ENCODE measurements at regions not wholly inside any gene's neighbourhood (a gene's known extent, or its start where the extent isn't known, plus 50 kb on each side); places are given as distances from the start of the nearest gene placed in this dataset.

DNA sequence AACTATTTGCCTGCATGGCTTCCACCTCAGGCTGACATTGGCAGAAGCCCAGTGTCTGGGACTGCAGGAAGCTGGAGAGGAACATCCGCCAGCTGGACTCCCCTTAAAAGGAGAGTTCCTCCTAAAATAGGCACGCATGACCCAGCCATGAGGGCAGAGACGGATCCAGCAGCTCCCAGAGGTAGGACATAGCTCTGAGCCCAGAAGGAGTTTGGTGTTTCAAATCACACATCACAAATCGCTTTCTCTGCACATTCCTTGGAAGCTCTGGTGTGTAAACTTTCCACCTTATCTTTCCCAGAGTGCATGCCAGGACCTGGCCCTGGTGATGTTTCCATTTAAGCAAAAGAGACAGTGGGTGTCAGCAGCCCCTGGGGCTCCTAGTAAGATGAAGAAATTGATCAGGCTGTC is 231.1 kb upstream of the CDH5 start:
- no peak for DNase-seq

DNA sequence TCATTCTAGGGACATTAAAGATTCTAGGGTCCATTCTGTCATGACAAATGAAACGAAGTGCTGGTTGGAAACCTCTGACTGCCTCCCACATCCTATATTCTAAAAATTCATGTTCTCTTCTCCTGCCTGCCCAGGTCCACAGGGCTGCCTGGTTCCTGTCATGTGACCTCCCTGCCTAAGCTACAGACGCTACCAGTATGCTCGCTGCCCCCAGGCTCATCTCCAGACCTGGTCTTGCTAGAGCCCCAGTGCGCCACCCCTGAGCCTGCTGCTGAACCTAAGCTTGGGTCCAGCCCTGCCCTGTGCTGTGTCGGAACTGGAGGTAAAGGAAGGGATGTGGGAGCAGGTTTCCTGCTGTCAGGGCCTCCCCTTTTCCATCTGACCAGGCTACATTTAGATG is 231.6 kb upstream of the CDH5 start:
- DNase-seq: no peak

DNA sequence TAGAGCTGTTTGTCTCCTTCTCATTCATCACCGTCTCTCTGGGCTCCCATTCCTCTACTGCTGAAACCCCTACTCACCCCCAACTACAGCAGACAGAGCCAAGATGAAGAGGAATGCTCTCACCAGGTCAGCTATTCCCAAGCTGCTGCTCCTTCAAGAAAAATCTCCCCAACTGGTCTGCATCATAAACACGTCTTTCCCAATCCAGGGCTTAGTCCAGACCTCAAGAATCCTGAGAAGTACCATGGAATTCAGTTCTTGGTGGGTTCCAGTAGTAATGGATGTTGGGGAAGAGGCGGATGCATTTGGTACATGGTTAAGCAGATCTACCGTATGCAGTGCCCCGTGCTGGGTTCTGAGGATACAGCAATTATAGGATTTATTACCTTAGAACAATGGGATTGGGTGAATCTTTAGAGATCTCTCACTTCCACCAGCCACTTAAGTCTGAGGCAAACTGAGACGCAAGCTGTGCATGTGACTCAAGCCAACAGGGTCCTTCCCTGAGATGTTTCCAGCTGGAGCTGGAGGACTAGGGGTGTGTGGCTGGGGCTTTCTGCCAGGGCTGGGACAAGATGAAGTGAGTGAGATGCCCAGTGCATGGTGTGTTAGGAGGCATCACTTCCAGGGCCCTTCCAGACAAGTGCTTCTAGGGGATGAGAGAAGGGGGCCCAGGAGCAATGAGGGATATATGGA is 232.7 kb upstream of the CDH5 start:
- no peak for DNase-seq

DNA sequence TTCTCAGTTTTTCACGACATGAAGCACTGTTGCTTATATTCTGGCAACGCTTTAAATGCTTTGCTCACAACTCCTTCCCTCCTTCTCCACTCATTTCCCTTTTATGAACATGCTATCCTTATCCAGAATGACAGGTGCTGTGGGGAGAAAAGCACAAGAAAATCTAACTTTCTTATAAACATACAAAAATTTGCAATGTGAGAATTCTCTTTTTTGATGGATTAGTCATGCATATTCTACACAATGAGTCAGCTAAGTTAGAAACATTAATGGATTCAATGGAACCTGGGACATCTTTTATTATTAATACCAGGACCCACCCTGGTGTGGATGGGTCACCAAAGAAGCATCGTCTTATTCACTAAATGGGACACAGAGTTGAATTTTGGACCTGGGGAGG is 234.6 kb upstream of the CDH5 start:
- no peak for DNase-seq

DNA sequence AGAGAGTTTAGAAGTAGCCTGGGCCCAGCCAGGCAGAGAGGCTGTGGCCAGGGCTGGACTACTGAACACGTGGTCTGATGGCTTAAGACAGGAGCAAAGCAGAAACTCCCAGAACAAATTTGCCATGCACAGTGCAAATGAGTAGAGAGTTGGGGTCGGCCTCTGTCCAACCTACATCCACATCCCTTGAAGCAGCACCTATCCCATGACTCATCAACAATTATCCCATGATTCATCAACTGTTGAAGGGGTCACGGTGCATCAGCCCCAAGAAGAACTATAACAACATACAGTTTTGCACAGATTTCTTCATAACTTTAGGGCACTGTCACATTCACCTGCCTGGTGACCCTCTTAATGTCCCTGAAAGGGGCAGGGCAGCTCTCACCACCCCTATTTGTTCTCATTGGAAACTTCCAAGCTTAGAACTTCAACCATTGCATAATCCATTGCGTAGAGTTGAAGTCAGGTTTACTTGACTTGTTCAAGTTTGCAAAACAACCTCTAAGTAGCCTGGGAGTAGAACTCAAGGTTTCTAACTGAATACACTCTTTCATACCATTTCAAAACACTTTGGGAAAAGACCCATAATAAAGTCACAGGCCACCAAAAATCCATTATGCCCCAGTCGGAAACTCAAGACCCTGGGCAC is 235.2 kb upstream of the CDH5 start:
- no peak for DNase-seq

DNA sequence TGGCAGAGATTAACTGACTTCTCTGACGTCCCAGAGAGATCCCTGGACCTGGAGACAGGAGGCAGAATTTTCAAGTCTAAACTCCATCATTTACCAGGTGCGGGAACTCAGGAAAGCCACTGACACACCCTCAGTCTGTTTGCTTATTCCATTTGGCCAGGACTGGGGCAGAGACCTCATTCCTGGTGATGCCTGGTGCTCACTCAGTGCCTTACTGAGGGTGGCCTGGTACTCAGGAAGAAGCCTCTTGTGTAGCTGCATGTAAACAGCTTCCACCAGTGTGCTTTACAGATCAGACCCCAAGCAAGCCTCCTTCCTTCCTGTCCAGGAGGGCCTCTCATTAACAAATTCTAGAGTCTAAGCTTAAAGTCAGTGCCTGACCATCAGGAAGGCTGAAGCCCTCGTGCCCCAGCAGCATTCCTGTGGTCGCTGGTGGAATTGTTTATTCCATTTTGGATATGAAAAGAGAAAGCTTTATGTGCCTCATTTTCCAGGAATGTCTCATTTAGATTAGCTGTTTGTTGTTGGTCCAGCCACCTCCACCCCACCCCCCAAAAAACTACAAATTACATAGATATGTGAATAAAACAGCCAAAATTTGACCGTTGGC is 236.1 kb upstream of the CDH5 start:
- DNase-seq: no peak

DNA sequence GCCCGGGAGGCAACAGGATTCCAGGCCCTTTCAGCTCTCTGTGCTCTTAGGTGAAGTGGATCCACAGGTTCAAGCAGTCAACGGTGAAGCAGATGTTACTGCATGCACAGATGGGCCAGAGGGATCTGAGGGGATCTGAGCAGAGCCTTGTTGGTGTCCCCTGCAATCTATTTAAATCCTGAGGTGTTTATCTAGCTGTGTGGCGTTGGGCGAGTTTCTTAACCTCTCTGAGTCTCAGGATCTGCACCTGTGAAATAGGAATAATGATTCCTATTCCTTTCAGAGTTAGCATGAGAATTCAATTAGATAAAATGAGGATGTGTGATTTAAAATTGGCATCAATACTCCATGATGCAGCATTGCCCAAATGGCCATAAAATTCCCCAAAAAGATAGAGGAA is 237.3 kb upstream of the CDH5 start:
- DNase-seq: no peak

DNA sequence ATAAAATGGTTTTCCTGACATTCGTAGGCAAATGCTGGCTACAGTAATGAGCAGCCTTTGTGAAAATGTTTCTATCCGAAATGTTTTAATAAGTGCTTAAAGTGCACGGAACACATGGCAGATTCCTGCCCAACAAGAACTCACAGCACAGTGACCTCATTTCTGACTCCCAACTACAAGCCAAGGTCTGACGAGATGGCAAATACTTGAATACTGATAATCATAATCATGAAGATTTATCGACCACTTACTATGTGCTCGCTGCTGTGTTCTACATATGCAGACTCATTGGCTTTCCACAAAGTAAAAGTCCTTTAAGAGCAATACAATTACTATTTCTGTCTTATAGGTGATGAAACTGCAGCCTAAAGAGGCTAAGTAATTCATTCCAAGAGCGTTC is 238.1 kb upstream of the CDH5 start:
- DNase-seq: no peak

DNA sequence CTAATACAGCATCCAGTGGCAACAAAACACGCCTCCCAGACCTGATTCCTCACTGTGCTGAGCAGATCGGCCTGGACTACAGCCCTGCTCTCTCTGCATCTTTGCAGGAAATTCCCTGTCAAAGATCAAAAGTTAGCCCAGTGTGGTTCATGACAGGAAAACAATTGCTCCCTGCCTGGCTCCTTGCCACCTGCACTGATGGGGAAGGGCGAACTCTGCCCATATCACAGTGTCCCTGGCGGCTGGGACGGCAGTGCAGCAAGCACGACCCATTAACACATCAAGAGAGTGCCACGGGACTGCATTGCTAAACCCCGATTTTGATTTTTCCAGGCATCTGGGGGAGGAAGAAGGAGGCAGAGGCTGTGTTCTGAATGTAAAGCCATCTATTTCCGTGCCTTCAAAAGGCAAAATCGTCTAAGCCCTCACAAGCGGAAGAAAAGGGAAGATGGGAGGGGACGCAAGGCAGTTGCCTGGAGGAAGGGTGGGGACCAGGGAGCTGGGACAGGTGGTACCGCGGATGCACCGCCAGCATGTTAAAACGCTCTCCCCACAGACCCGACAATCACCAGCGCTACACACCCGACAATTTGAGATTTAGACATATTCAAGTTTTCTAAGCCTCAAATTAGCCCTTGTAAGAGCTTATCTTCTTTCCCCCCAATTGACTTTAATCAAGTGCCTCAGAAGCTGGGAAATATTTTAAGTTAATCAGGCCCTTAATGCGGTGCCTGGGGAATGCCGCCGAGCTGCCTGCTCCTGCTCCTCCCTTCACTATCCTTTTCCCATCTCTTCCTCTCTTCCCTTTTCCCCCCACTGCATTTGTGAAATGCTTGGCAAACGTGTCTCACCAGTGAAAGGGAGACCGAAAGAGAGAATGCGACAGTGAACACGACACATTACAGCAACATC is 238.8 kb upstream of the CDH5 start:
- no peak for DNase-seq

DNA sequence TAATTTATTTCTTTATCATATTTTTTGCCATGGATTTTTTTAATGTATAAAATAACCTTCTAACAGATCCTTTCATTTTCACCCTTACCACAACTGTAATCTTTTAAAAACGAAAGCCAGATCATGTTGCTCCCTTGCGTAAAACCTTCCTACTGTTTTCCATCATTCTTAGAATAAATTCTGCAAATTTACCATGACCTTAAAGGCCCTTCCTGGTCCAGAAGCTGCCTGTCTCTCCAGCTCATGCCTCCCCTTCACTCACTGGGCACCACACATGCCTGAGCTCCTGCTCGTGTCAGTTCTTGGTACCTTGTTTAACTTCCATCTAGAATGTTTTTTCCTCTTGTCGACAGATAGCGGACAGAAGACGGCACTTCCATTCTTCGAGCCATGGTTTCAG is 245.0 kb upstream of the CDH5 start:
- no peak for DNase-seq

DNA sequence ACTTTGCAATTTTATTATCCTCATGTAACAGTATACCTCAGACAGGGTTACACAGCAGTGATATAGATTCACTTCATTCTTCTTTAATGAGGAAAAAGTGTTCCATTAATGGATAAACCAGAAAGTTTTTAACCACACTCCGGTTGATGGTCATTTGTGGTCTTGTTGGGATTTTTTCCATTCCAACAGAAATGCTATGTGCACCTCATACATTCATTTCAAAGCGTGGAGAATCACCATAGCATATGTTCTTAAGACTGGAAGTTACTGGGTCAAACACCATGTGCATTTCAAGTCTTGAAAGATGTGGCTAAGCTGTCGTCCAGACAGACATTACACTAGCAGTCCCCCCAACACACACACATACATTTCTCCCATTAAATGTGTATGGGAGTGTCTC is 245.8 kb upstream of the CDH5 start:
- DNase-seq: no peak

DNA sequence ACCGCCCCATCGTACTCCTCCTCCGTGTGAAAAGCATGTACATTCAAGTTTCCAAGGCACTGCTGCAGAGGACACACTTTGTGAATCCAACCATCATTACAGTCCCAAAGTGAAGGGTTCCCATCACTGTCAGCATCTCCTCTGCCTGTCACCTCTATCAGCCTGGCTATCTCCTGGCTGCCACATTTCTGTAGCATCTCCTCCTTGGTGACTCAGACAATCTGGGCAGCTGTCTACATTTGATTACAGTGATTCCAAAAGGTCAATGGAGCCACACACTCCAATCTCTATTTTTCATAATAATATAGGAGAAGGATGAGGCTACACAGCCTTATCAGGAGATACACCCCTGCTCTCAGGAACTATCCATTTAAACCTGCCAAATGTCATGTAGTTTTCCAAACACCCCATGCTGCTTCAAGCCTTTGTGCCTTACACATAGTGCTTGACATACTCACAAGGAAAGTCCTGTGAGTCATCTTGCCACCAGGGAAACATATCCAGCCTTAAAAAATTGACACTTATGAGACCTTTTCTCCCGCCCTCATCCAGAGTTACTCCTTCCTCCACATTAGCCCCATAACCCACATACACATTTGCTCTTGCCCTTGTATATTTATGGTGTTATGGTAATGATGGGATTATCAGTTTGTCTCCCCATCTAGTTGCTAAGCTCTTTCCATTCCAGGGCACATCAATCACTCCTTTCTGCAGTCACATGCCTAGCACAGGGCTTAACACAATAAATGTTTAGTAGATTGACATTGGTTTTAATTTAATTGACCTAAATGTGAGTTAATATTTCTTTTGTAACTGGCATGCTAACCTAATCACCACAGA is 250.1 kb upstream of the CDH5 start:
- no peak for DNase-seq

DNA sequence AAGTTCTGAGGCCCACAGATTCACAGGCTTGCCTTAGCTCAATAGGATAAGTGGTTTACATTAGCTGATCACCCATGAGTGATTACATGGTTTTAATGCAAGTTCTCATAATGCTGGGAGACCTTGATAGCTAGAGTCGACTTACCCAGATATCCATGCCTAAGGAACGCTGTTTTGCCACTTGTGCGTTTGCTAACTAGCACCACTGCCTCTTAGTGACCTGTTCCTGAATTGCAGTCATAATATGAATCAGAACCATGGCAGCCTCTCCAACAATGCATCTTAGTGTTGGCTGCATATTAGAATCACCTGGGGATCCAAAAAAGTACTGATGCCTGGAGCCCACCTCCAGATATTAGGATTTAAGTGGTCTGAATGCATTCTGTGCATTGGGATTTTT is 251.1 kb upstream of the CDH5 start:
- no peak for DNase-seq

DNA sequence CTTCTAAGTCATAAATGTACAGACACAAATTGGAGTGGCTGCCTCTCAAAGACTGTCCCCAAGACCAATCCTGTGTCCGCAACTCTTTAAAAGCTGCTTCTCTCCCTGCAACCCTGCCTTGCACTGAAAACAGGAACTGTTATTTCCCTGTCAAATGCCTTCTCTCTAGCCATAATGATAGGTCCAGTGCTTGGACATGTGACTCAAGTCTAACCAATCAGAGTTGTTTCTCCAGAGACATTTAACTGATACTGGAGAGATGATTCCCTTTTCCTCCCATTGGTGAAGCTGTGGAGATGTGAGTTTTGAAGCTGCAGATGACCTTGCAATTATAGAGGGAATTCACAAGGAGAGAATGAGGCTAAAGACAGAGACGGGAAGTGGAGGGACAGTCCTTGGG is 253.3 kb upstream of the CDH5 start:
- DNase-seq: no peak

DNA sequence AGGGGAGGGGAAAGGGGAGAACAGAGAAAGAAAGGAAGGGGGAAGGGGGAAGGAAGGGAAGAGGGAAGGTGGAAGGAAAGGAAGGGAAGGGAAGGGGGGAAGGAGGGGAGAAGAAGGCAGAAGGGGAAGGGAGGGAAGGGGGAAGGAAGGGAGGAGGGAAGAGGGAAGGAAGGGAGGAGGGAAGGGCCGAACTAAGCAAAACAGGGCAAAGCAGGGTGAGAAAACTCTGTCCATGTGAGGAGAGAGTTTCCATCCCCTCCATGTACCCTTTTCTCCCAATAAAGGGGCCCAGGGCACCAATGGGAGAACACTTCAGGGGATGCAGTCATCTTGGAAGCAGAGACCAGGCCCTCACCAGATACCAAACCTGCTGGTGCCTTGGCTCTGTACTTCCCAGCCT is 256.8 kb upstream of the CDH5 start:
- no peak for DNase-seq

DNA sequence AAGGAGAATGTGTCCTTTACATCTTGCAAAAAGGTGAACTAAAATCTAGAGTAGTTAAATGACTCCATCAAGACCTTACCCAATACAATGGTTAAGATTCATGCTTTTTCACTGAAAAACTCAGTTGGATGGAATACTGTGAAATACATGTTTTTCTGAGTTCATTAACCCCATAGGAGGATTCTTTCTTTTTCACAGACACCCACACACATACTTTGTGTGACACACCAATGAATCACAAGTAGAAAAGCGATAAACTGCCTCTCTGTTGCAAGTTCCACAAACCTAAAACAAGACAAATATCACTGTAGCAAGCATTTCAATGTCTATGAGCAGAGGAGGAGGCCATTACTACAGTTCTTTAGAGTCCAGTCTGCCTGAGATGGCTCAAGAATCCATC is 258.8 kb upstream of the CDH5 start:
- DNase-seq: no peak

DNA sequence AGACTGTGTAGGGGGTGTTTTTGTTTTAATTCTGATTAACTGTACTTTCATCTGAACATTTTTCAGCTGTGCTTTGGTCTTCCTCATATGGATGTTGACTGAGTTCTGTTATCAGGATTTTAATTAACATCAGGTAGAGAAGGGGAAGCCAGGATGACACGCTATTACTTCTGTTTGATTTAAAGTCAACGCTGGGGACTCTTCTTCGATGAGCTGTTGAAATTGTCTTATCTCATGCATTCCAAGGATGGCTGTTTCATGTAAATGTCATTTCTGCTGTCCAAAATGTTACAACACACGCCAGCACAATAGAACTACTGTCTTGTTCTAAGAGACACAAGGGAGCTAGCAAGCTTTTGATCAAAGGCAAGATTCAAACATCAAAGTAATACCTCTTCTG is 263.3 kb upstream of the CDH5 start:
- DNase-seq: no peak

DNA sequence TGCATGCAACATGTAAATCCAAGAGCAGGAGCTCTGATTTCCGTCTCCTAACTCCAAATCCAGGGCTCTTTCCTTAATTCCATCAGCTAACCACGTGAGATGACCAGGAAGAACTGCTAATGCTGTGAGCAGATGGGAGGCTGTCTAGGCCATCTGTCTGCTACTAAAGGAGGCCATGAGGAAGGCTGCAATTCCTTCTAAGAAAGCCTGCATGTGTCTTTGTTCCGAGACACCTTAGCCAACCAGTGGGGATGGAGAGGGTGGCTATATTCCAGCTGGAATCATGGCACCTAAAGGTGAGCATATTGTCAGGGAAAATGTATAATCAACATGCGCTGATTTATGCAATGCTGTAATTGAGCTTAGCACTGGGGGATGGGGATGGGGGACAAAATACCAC is 267.2 kb upstream of the CDH5 start:
- no peak for DNase-seq

DNA sequence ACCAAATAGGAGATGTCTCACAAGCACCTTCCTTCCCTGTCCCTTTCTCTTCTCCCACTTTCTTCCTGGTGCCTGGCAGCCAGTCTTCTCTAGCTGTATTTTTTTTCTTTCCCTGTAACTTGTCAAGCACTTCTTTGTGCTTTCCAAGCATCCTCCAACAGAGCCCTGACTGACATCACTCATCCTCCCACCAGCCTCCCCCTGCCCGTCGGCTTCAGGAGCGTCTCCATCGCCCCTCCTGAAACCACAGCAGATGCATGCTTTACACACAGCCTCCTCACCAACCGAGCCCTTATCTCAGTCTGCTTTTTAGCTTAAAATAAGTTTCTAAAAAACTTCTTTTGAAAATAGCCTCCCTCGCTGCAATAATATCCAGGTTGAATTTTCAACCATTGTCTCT is 268.7 kb upstream of the CDH5 start:
- DNase-seq: no peak

DNA sequence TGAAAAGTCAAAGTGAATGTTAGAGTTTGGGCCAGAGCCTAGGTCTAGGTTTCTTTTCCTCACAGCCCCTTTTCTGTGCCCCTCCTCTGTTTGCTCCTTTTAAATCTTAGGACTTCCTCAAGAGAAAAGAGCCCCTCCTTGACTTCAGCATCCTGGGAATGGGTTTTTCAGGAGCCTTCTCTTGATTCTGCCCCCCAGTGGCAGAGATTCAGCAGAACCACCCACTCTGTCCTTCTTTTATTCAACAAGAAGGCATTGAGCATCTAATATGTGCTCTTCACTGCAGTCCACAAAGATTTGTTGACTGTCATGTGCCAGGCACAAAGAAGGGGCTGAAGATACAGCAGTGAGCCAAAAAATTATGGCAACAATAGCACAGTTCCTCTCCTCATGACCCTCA is 270.8 kb upstream of the CDH5 start:
- DNase-seq: no peak

DNA sequence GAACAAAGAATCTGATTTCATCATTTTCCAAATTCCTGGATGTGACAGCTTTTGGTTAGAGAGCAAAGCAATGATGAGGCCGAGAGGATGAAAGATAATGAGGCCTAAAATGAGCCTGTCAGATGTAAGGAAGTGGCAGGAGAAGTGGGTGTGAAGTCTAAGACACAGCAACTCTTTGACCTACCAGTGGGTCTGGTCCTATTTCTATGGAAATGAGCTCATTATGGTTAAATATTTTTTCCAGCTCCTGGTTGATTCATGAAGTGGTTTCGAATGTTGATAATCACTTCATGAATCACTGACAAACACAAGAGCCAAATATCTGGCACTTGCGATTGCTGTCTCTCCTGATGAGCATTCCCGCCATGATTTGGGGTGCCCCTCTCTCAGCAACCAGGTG is 273.3 kb upstream of the CDH5 start:
- no peak for DNase-seq

DNA sequence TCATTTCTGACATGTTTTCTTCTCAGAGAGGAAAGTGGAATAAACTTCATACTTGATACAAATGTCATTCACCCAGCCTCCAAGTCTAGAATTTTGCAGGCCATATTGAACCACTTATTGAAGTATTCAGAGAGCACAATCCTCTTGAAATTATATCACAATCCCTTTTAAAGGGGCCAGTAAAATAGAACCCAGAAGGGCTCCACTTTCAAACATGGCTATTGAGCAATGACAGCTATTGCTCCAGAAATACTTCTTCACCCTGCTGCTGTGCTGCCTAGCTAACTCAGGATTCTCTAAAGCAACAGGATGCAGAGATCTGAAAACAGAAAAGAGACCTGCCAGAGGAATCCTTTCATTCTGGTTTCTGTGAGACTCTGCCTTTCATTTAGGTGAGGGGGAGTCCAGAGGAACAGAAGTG is 275.0 kb upstream of the CDH5 start:
- DNase-seq: no peak

DNA sequence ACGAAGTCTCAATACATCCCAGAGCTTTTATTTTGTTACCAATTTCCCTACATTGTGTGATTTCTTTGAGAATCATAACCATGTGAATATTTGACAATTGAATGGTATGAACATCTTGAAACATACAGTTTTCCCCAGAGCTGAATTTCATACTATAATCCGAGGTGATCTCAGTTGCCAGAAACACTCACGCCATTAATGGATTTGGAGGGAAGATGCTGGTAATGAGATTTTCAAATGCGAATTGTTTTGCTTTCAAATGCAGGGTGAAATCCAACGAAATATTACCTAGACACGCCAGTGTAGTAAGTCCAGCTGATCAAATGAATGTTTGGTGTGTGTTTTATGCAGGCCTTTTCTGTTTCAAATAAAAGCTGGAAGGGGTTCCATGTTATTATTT is 277.8 kb upstream of the CDH5 start:
- no peak for DNase-seq
